GM12875 (cell line): ENCODE measurements at regions not wholly inside any gene's neighbourhood (a gene's known extent, or its start where the extent isn't known, plus 50 kb on each side); places are given as distances from the start of the nearest gene placed in this dataset.
"Not testable (repeated sequence)": the region's sequence is repeated elsewhere in the genome, so short reads cannot be mapped to it uniquely, and the experiment has no call there.

Experiments
- H3K4me3 ChIP-seq: one replicate; pipeline ENCODE4 v1.5.1; 2011; ENCODE audit warnings: low read depth, low read length, control low read depth
- TF ChIP-seq, protein P1 (sequence below): IDR thresholded peaks from 2 replicates; pipeline ENCODE4 v1.5.1; 2011; ENCODE audit warnings: low read depth, mild to moderate bottlenecking, control low read depth, inconsistent platforms, low read length, moderate library complexity, borderline replicate concordance; ENCODE audit not compliant: insufficient read depth

GRCh38 chr5:3153226-3153858 is 401.9 kb upstream of the IRX2 start:
- no peak overlapping the region for H3K4me3 ChIP-seq
- TF ChIP-seq, protein P1, sequence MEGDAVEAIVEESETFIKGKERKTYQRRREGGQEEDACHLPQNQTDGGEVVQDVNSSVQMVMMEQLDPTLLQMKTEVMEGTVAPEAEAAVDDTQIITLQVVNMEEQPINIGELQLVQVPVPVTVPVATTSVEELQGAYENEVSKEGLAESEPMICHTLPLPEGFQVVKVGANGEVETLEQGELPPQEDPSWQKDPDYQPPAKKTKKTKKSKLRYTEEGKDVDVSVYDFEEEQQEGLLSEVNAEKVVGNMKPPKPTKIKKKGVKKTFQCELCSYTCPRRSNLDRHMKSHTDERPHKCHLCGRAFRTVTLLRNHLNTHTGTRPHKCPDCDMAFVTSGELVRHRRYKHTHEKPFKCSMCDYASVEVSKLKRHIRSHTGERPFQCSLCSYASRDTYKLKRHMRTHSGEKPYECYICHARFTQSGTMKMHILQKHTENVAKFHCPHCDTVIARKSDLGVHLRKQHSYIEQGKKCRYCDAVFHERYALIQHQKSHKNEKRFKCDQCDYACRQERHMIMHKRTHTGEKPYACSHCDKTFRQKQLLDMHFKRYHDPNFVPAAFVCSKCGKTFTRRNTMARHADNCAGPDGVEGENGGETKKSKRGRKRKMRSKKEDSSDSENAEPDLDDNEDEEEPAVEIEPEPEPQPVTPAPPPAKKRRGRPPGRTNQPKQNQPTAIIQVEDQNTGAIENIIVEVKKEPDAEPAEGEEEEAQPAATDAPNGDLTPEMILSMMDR, result no peak

DNA sequence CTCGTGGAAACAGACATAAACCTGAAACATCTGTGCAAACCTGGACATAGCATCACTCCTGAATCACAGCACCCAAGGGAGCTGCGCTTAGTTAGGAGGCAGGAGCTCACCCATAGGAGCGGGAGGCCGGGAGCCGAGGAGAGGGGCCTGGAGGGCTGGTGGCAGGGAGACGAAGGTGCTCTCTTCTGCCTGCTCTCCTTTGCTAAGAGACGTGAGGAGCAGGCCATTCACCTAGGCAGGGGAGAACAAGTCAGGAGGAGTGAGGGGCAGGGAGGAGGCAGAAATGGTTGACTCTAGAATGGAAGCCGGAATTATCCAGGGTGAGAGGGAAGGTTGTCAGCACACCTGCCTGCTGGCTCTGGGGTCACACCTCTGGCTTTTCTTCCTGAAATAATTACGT is 398.4 kb upstream of the IRX2 start:
- TF ChIP-seq, protein P1, result no peak
- no peak overlapping the region for H3K4me3 ChIP-seq

- H3K4me3 ChIP-seq, result not testable (repeated sequence)
Measured at GRCh38 chr5:3147405-3147804, 395.9 kb upstream of the IRX2 start.

- H3K4me3 ChIP-seq, result no peak overlapping the region
- TF ChIP-seq, protein P1, result no peak
Measured at GRCh38 chr5:3145641-3146040, 394.2 kb upstream of the IRX2 start.

- TF ChIP-seq, protein P1, result no peak
- H3K4me3 ChIP-seq, result no peak overlapping the region
Measured at GRCh38 chr5:3143382-3143781, 391.9 kb upstream of the IRX2 start.

- no peak overlapping the region for H3K4me3 ChIP-seq
- TF ChIP-seq, protein P1, result no peak
Measured at GRCh38 chr5:3142261-3143027, 391.0 kb upstream of the IRX2 start.

DNA sequence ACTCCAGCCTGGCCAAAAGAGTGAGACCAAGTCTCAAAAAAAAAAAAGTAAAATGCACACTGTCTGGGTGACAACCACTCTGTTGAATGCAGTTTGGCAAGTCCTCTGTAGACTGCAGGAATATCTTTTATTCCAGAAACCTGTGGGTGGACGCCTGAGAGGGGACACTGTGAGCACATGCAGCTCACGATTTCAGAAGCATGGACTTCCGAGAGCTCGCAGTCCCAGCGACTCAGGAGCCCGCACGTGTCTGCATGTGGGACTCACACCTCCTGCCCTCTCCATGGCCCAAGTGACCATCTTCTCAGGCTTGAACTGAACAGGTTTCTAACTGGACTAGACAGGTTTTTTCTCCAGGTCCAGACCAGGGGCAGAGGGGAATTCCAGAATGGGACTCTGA is 388.6 kb upstream of the IRX2 start:
- TF ChIP-seq, protein P1, result no peak

More for the DNA sequence above, 388.6 kb upstream of the IRX2 start:
- no peak overlapping the region for H3K4me3 ChIP-seq
